Body of pancreas (tissue), 4 donors: ENCODE measurements at regions not wholly inside any gene's neighbourhood (a gene's known extent, or its start where the extent isn't known, plus 50 kb on each side); places are given as distances from the start of the nearest gene placed in this dataset.

Experiments used
- CTCF ChIP-seq, 7 experiments: fragments of 450-650 bp in 4 of 7; fragments of 200-600 bp in 3 of 7; sonication (generic) in 3 of 7; IDR thresholded peaks; one replicate each; pipeline ENCODE4 v1.5.1; 2016 to 2019; ENCODE audit warnings: antibody characterized with exemption in 7 of 7
- POLR2A ChIP-seq, 3 donors: fragments of 450-650 bp; IDR thresholded peaks; one replicate each; pipeline ENCODE4 v1.6.1; 2016; ENCODE audit warnings: antibody characterized with exemption in 3 of 3, mild to moderate bottlenecking in 2 of 3

- no peak for TF ChIP-seq CTCF (IDR thresholded peaks at IDR 0.05)
- no peak for TF ChIP-seq POLR2A (IDR thresholded peaks at IDR 0.05)
Observed at GRCh38 chr20:52569201-52569600, 377.6 kb upstream of the ZFP64 start.
